Erythroblast (primary cell): ENCODE measurements at regions not wholly inside any gene's neighbourhood (a gene's known extent, or its start where the extent isn't known, plus 50 kb on each side); places are given as distances from the start of the nearest gene placed in this dataset.

Source experiments
- GATA1 ChIP-seq: IDR thresholded peaks from 2 replicates; pipeline ENCODE4 v1.6.1; 2011; ENCODE audit warnings: low read depth, mild to moderate bottlenecking, control low read depth, low read length, moderate library complexity
- POLR2A ChIP-seq: IDR thresholded peaks from 2 replicates; pipeline ENCODE4 v1.6.1; 2011; ENCODE audit warnings: mild to moderate bottlenecking, low read length

DNA sequence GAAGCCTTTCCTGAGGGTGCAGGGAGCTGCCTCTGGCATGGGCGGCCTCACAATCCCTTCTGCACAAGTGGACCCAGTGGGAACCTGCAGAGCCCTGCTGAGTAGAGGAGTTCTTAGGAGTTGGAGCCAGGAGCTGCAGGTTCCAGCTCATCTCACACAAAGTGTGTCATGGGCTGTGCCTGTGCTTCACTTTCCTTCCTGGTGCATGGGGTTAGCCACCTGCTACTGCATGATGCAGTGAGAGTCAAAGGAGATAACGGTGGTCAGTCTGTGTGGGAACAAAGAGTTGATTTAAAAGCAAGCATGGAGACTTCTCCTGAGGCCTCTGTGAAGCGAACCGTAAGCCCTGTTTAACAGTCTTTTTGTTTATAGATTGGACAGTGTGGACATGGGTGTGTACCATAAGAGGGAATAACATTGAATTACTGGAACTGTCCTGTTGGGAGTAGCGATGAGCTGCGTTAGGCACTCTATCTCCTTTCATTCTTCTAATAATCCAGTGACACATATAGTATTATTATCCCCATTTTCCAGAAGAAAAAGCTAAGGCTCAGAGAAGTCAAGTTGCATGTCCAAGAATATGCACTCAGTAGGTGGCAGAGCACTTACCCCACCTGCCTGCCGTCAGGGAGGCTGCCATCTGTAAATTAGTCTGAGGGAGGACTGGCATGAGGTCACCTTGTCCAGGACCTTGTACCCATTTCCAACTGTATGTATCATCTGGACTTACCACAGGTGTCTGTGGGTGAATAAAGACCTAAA, 68.7 kb upstream of the PRR23C start:
- TF ChIP-seq POLR2A (no peak), GATA1 (no peak)
